IMR-90 (cell line): ENCODE measurements at regions not wholly inside any gene's neighbourhood (a gene's known extent, or its start where the extent isn't known, plus 50 kb on each side); places are given as distances from the start of the nearest gene placed in this dataset.

Experiments
- ATAC-seq: fragments of 200-7000 bp; cut with Tn5 transposase; 2 replicates; pipeline ENCODE4 v1.9.1; 2020; ENCODE audit warnings: low read depth, mild to moderate bottlenecking, moderate library complexity
- BruUV-seq: library from RNA; stranded (reverse); fragments of 400-500 nt; replicated peaks from 2 replicates; lab custom pipeline; 2021; lab: Mats Ljungman, UMichigan
- CTCF ChIA-PET: fragments of 300-600 bp; formaldehyde crosslinking; extraction: SDS; loops from one replicate; lab custom pipeline; 2021; ENCODE audit warnings: antibody characterized with exemption; lab: Yijun Ruan, JAX
- POLR2A ChIA-PET: fragments of 300-600 bp; sonication (Branson Sonifier 250); formaldehyde crosslinking; loops from one replicate; lab custom pipeline; 2022; ENCODE audit warnings: antibody characterized with exemption; ENCODE audit not compliant: unreplicated experiment; lab: Charles Lee
- DNase-seq: peaks from one replicate; pipeline ENCODE4 v3.0.0; 2013
- H2AFZ ChIP-seq: replicated peaks from 2 replicates; pipeline ENCODE3; 2013; ENCODE audit warnings: low read length, mild to moderate bottlenecking; ENCODE audit not compliant: poor library complexity
- H2AK5ac ChIP-seq: 2 replicates; pipeline ENCODE4 v1.6.1; 2013; ENCODE audit warnings: low read depth, low read length, inconsistent platforms
- H2AK9ac ChIP-seq: replicated peaks from 2 replicates; pipeline ENCODE3; 2013; ENCODE audit warnings: mild to moderate bottlenecking, low read depth, low read length, moderate library complexity; ENCODE audit not compliant: poor library complexity
- H2BK120ac ChIP-seq: 2 replicates; pipeline ENCODE4 v1.6.1; 2013; ENCODE audit warnings: low read depth, low read length, inconsistent platforms
- H2BK15ac ChIP-seq: 3 replicates; pipeline ENCODE4 v1.6.1; 2013; ENCODE audit warnings: low read depth, low read length, inconsistent platforms
- H2BK20ac ChIP-seq: 2 replicates; pipeline ENCODE4 v1.6.1; 2013; ENCODE audit warnings: low read depth, mild to moderate bottlenecking, inconsistent platforms, low read length, moderate library complexity
- H2BK5ac ChIP-seq: 2 replicates; pipeline ENCODE4 v1.6.1; 2013; ENCODE audit warnings: mild to moderate bottlenecking, low read depth, low read length, inconsistent platforms; ENCODE audit not compliant: poor library complexity, severe bottlenecking
- H3K14ac ChIP-seq: replicated peaks from 2 replicates; pipeline ENCODE4 v1.6.1; 2013; ENCODE audit warnings: low read depth, low read length, inconsistent platforms
- H3K18ac ChIP-seq: 2 replicates; pipeline ENCODE4 v1.6.1; 2013; ENCODE audit warnings: low read depth, low read length, control low read depth
- H3K23ac ChIP-seq: 2 replicates; pipeline ENCODE4 v1.6.1; 2013; ENCODE audit warnings: low read depth, low read length, inconsistent platforms
- H3K27ac ChIP-seq: 2 replicates; pipeline ENCODE4 v1.5.1; 2013; ENCODE audit warnings: mild to moderate bottlenecking, control low read depth, low read length; ENCODE audit not compliant: insufficient read depth
- H3K27me3 ChIP-seq: 2 replicates; pipeline ENCODE4 v1.6.1; 2013; ENCODE audit warnings: low read length; ENCODE audit not compliant: control insufficient read depth, insufficient read depth
- H3K36me3 ChIP-seq: 2 replicates; pipeline ENCODE4 v1.6.1; 2013; ENCODE audit warnings: low read length, mixed read lengths; ENCODE audit not compliant: control insufficient read depth, insufficient read depth
- H3K4ac ChIP-seq: 2 replicates; pipeline ENCODE4 v1.6.1; 2013; ENCODE audit warnings: low read depth, low read length, inconsistent platforms
- H3K4me1 ChIP-seq: 2 replicates; pipeline ENCODE4 v1.6.1; 2013; ENCODE audit warnings: low read length, mixed read lengths; ENCODE audit not compliant: control insufficient read depth, insufficient read depth
- H3K4me2 ChIP-seq: 2 replicates; pipeline ENCODE4 v1.6.1; 2013; ENCODE audit warnings: low read depth, mild to moderate bottlenecking, control low read depth, low read length, moderate library complexity
- H3K4me3 ChIP-seq: 2 replicates; pipeline ENCODE4 v1.5.1; 2013; ENCODE audit warnings: low read depth, mild to moderate bottlenecking, control low read depth, low read length, moderate library complexity; ENCODE audit not compliant: insufficient read depth
- H3K56ac ChIP-seq: 2 replicates; pipeline ENCODE4 v1.6.1; 2013; ENCODE audit warnings: low read length, inconsistent platforms; ENCODE audit not compliant: insufficient read depth; ENCODE audit errors: extremely low read depth
- H3K79me1 ChIP-seq, 2 experiments: 2 replicates each; pipeline ENCODE4 v1.6.1; 2013; ENCODE audit warnings: low read length in 2 of 2, inconsistent platforms in 1 of 2, low read depth in 1 of 2
- H3K9ac ChIP-seq: 2 replicates; pipeline ENCODE4 v1.6.1; 2013; ENCODE audit warnings: low read depth, low read length, control low read depth
- H3K9me1 ChIP-seq: 2 replicates; pipeline ENCODE4 v1.6.1; 2013; ENCODE audit warnings: low read length, inconsistent platforms; ENCODE audit not compliant: insufficient read depth
- H3K9me3 ChIP-seq: 2 replicates; pipeline ENCODE4 v1.6.1; 2013; ENCODE audit warnings: low read length; ENCODE audit not compliant: control insufficient read depth, insufficient read depth
- H4K20me1 ChIP-seq: 2 replicates; pipeline ENCODE4 v1.6.1; 2013; ENCODE audit warnings: low read length, inconsistent platforms; ENCODE audit not compliant: insufficient read depth
- H4K5ac ChIP-seq: 2 replicates; pipeline ENCODE4 v1.6.1; 2013; ENCODE audit warnings: mild to moderate bottlenecking, low read depth, low read length, control low read depth
- H4K8ac ChIP-seq, 2 experiments: 2 replicates each; pipeline ENCODE4 v1.6.1; 2013; ENCODE audit warnings: low read depth in 2 of 2, low read length in 2 of 2, control low read depth in 1 of 2, inconsistent platforms in 1 of 2
- H4K91ac ChIP-seq: 2 replicates; pipeline ENCODE4 v1.6.1; 2013; ENCODE audit warnings: low read depth, low read length, inconsistent platforms; ENCODE audit not compliant: insufficient read depth
- BHLHE40 ChIP-seq: fragments of 150-350 bp; IDR thresholded peaks from 2 replicates; pipeline ENCODE4 v1.6.1; 2016; ENCODE audit warnings: mild to moderate bottlenecking, low read depth, low read length
- FOS ChIP-seq: fragments of 150-350 bp; IDR thresholded peaks from 2 replicates; pipeline ENCODE4 v1.6.1; 2016; ENCODE audit warnings: low read depth, low read length
- MXI1 ChIP-seq: IDR thresholded peaks from 2 replicates; pipeline ENCODE4 v1.6.1; 2012; ENCODE audit warnings: low read depth, mild to moderate bottlenecking, low read length, moderate library complexity, borderline replicate concordance
- POLR2A ChIP-seq: IDR thresholded peaks from 2 replicates; pipeline ENCODE4 v1.6.1; 2012; ENCODE audit warnings: mild to moderate bottlenecking, low read depth, low read length
- RCOR1 ChIP-seq: IDR thresholded peaks from 2 replicates; pipeline ENCODE4 v1.6.1; 2012; ENCODE audit warnings: mild to moderate bottlenecking, low read length, improper control_type of control experiment; ENCODE audit not compliant: insufficient replicate concordance
- WGBS, 2 experiments: methylation state at CpG; one replicate each; pipeline versions ENCODE4 v1.1.5 to v1.1.7; 2013; ENCODE audit warnings: missing lambda C conversion rate in 2 of 2; ENCODE audit not compliant: insufficient read length in 1 of 2; ENCODE audit errors: extremely low coverage in 2 of 2; 5-methylcytosine and 5-hydroxymethylcytosine counted together
- dilution Hi-C: fragments of 300-500 bp; cut with HindIII; formaldehyde crosslinking; loops from one replicate; pipeline ENCODE4 v1.14.3; 2018; ENCODE audit warnings: low sequenced_read_pairs; ENCODE audit not compliant: unreplicated experiment
- in situ Hi-C: fragments of 300-500 bp; cut with MboI; formaldehyde crosslinking; loops from 3 replicates; pipeline ENCODE4 v1.14.3; 2019; ENCODE audit warnings: low sequenced_read_pairs, inconsistent platforms, mixed read lengths
- intact Hi-C: fragments of 100-400 bp; cut with micrococcal nuclease; formaldehyde crosslinking; loops from 2 replicates; pipeline ENCODE4 v1.10.0; 2022

GRCh38 chr12:114993165-114993564, 309.2 kb upstream of the TBX3 start:
- H3K9me3 ChIP-seq, result peaks cover 9% of the 10 kb centered on the region
- WGBS, 2 experiments, result no CpG with 5 or more reads among the region's 3 CpGs
- no peak overlapping the region for H3K23ac ChIP-seq
- no peak overlapping the region for H3K18ac ChIP-seq
- H2AK9ac ChIP-seq, result no peak overlapping the region
- no TSS peak for BruUV-seq
- no peak overlapping the region for H3K56ac ChIP-seq
- H2BK120ac ChIP-seq, result no peak overlapping the region
- H3K36me3 ChIP-seq, result no peaks in the 10 kb centered on the region
- no peaks in the 10 kb centered on the region for H4K20me1 ChIP-seq
- no peak overlapping the region for H3K4me3 ChIP-seq
- in situ Hi-C loops, result no loop called here
- H3K4me2 ChIP-seq, result no peak overlapping the region
- no peak overlapping the region for H2BK5ac ChIP-seq
- H2AK5ac ChIP-seq, result no peak overlapping the region
- H4K8ac ChIP-seq, result no peak overlapping the region
- no peak overlapping the region for H3K27ac ChIP-seq
- intact Hi-C loops, result no loop called here
- H2BK15ac ChIP-seq, result no peak overlapping the region
- dilution Hi-C loops, result no loop called here
- no peak overlapping the region for H4K5ac ChIP-seq
- H3K4ac ChIP-seq, result no peak overlapping the region
- no peaks in the 10 kb centered on the region for H3K27me3 ChIP-seq
- ATAC-seq (peak; percentile 44), DNase-seq (peak; percentile 41)
- no peak overlapping the region; the same call in 1 of the 2 replicates for H2BK20ac ChIP-seq
- no peaks in the 10 kb centered on the region for H3K9me1 ChIP-seq
- no peak overlapping the region for H3K14ac ChIP-seq
- ChIA-PET POLR2A (no interaction called here), CTCF (interaction anchor here (0.7 to 1.0 kb wide), 2 partner anchors 35 to 156 kb away, joined by 3 read pairs; no protein-coding TSS in a partner anchor)
- TF ChIP-seq POLR2A, result no peak
- no peak for TF ChIP-seq MXI1
- TF ChIP-seq BHLHE40, result no peak
- TF ChIP-seq RCOR1, result no peak
- TF ChIP-seq FOS, result no peak
- H2AFZ ChIP-seq, result no peak overlapping the region
- no peak overlapping the region for H4K91ac ChIP-seq
- no peaks in the 10 kb centered on the region for H3K79me1 ChIP-seq
- H3K4me1 ChIP-seq, result peaks cover 2% of the 10 kb centered on the region; the same call in 1 of the 2 replicates
- H3K9ac ChIP-seq, result no peak overlapping the region
